GM19324 (cell line): ENCODE measurements at regions not wholly inside any gene's neighbourhood (a gene's known extent, or its start where the extent isn't known, plus 50 kb on each side); places are given as distances from the start of the nearest gene placed in this dataset.
"Not testable (repeated sequence)": the region's sequence is repeated elsewhere in the genome, so short reads cannot be mapped to it uniquely, and the experiment has no call there.

Experiments used
- ATAC-seq: cut with Tn5 transposase; IDR thresholded peaks from one replicate; pipeline ENCODE4 v1.9.1; 2021; ENCODE audit warnings: mild to moderate bottlenecking, moderate library complexity; ENCODE audit not compliant: unreplicated experiment, low FRiP score

DNA sequence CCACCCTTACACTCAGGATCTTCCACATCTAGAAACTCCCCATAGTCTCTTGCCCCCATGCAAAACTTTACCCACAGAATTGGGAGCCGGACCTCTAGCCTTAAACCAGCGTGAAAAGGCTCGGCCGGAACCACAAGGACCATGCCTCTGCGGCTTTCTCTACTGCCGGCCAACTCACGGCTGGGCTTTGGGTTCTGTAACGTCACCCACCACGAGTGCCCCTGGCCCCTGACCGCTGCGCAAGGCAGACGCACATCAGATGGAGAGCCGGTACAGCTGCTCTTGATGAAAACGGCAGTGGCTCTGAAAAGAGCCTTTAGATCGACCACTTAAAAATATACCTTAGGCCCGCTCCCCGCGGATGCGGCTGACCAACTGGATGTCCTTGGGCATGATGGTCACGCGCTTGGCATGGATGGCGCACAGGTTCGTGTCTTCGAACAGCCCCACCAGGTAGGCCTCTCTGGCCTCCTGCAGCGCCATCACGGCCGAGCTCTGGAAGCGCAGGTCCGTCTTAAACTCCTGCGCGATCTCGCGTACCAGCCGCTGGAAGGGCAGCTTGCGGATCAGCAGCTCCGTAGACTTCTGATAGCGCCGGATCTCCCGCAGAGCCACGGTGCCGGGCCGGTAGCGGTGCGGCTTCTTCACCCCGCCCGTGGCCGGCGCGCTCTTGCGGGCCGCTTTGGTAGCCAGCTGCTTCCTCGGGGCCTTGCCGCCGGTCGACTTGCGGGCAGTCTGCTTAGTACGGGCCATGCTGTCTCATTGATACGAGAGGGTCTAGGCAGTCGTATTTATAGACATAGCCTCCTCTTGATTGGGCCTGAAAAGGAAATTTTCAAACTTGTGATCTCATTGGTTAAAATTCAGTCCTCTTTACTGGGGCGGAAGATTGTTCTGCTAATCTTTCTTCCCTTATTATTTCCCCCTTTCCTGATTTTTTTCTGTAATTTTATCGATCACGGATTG, 66.3 kb downstream of the FAM72C start:
- not testable (repeated sequence) for ATAC-seq

DNA sequence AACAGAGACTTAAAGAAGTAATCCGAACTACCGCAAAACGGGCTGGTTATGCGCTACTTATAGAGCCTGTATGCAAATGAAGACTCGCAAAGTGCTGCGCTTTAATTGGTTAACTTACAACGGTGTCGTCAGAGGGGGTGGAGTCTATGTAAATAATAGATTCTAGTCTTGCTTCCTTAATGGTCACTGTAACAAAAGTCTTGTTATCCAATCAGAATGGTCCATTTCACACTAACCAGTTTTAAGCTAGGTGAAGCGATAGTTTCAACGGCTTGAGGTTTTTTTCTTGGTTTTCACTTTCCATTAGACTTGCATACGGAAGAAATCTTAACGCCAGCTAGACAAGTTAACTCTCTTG, 67.2 kb downstream of the FAM72C start:
- ATAC-seq: not testable (repeated sequence)

DNA sequence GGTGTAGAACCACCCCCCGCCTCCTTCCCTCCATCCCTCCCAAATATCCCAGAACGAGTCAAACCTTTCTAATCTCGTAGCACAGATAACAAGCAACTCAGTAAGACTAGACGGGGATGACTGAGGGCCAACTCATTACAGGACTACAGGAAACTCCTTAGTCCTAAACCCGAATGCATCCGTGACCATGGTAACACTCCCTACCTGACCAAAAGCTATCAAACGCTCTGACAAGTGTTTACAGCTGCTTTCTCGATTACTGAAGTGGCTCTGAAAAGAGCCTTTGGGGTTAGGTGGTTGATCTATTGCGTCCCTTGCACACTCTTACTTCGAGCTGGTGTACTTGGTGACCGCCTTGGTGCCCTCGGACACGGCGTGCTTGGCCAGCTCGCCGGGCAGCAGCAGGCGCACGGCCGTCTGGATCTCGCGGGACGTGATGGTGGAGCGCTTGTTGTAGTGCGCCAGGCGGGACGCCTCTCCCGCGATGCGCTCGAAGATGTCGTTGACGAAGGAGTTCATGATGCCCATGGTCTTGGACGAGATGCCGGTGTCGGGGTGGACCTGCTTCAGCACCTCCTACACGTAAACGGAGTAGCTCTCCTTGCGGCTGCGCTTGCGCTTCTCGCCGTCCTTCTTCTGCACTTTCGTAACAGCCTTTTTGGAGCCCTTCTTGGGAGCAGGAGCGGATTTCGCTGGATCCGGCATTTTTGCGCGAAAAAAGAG, 67.7 kb downstream of the FAM72C start:
- ATAC-seq: not testable (repeated sequence)

DNA sequence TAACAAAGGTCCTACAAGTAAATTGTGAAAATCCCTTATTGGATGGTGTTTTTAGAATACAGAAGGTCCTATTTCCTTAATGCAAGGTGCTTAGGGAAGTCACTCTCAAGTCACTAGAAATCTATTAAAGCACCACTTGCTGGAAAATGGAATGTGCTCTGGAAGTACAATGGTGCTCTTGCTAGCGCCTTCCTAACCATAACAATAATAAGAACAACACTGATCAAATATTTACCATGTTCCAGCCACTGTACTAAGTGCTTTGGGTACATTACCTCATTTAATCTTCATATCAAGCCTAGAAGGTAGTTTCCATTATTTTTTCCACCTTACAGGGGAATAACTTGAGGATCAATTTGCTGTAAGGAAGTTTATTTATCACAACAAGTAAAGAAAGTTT, 75.4 kb downstream of the FAM72C start:
- ATAC-seq: not testable (repeated sequence)

DNA sequence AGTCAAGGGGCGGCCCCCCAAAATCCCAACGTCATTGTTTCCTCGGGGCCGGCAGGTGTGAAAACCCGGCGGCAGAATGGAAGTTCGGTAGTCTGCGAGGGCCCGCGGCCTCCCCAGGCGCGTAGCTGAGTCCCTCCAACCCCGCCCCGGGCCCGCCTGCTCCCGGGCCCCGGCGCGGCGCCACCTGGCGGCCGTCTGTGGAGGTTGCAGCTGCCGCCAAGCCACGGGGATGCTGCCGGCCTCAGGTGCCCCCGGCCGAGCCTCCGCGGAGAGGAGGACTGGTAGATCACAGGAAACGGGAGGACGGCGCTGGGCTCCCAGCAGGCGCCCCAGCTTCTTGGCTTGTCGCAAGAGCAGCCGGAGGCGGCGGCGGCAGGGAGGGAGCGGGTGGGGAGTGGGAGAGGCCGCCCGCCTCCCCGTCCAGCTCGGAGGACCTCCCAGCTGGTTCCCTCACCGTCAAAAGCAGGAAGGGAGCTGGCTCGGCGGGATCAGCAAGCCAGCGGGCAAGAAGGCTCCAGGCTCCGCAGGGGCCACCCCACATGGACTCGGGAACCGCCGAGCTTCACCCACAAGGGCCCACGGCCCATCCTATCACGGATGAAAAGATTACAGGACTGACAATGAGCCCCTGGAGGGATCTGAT, 86.7 kb downstream of the FAM72C start:
- ATAC-seq: peak; percentile 91

DNA sequence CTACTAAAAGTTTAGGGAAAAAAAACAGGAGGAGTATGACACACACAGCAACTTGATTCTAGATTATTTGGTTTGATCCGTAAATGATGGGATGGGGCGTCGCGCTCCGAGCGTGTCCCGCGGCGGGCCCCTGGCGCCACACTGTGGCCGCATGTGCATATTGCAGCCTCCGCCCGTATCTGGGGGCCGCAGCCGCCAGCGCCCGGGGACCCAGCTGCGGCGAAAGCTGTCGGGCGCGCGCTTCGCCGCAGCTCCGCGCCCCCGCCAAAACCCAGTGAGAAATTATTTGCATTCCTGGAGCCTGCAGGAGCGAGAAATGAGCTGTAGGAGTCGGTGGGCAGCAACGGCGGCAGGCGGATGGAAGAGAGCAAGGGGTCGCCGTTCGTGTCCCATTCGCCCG, 87.3 kb downstream of the FAM72C start:
- ATAC-seq: peak; percentile 87

DNA sequence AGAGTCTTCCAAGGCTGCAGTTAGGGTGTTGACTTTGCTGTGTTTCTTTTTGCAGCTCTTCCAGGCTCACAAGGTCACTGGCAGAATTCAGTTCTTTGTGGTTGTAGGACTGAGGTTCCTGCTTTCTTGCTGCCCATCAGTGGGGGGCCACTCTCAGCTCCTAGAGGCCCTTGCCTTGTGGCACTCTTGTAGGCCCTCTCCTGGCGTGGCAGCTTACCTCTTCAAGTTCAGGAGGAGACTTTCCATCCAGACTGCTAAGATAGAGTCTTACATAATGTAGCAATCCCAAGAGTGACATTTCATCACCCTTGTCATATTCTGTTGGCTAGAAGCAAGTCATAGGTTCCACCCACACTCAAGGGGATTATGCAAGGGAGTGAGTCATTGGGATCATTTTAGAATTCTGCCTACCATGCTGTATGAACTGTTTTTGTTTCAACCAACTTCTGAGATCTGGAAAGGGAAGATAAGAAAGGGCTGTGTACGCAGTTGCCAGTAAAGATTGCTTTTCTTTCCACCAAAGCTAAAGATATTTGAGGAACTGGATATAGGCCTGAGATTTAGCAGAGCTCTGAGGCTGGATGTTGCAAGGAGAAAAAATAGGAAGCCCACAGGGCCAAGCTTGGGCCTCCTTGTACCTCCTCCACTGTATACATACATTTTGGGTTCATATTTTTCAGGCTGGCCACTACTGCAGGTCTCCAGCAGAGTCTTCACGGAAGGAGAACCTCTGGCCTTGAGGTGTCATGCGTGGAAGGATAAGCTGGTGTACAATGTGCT, 91.8 kb downstream of the FAM72C start:
- ATAC-seq: not testable (repeated sequence)

DNA sequence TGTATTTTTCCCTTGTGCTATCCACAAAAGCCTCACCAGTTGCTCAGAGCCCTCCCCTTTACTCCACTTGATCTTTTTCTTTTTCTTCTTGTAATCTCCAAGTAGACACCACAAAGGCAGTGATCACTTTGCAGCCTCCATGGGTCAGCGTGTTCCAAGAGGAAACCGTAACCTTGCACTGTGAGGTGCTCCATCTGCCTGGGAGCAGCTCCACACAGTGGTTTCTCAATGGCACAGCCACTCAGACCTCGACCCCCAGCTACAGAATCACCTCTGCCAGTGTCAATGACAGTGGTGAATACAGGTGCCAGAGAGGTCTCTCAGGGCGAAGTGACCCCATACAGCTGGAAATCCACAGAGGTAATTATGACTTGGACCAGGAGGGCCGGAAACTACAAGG, 95.8 kb downstream of the FAM72C start:
- not testable (repeated sequence) for ATAC-seq

DNA sequence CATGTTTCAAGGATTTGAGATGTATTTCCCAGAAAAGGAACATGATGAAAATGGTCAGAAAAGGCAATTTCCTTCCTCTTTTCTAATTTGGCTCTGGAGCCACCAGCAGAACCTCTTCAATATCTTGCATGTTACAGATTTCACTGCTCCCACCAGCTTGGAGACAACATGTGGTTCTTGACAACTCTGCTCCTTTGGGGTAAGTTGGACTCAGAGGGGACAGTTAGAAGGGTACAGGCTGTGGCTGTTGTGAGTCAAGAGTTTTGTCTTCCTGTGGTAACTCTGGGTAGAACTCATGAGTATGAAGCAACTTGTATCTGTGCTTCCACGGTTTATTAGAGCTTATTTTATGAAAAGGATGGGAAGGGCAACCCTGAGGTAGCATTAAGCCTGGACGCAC, 97.2 kb downstream of the FAM72C start:
- not testable (repeated sequence) for ATAC-seq

DNA sequence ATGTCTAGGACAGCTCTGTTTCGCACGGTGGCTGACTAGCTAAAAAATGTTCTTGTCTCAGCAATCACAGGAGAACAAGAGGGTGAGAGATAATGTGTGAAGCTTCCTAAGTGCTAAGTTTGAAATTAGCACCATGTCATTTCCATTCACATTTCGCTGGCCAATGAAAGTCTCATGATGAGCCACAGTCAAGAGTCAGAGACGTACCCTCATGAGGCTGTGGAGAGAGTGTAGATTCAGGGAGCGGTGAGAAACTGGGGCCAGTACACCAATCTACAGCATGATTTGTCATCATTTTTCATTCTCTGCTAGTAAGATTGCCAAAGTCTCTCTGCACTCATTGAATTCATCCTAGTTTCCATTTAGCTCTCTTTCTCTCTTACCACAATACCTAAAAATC, 98.1 kb downstream of the FAM72C start:
- not testable (repeated sequence) for ATAC-seq

DNA sequence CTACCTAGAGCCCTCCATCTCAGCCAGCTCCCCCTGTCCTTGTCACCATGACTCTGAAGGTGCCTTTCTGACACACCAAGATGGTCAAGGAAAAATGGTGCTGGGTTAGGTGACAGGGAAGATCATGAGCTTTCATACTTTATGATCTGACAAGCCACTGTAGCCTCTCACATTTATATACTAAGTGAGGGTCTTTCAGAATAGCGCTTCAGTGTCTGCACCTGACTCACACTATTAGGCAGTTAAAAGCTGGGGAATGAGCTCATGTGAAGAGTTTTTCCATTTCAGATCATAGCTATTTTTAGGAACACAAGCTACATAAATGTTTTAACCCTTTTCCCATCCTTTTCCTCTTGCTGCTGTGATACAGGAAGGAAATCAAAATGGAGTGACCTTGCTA, 101.4 kb downstream of the FAM72C start:
- not testable (repeated sequence) for ATAC-seq

DNA sequence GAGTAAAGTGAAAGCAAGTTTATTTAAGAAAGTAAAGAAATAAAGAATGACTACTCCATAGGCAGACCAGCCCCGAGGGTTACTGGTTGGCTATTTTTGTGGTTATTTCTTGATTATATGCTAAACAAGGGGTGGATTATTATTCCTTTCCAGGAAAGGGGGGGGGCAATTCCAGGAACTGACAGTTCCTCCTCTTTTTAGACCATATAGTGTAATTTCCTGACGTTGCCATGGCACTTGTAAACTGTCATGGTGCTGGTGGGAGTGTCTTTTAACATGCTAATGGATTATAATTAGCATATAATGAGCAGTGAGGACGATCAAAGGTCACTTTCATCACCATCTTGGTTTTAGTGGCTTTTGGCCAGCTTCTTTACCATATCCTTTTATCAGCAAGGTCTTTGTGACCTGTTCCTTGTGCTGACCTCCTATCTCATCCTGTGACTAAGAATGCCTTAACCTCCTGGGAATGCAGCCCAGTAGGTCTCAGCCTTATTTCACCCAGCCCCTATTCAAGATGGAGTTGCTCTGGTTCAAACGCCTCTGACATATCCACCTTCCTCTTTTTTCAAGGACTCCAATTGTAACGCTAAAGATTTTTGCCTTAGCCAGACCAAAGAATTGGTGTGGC, 104.1 kb downstream of the FAM72C start:
- not testable (repeated sequence) for ATAC-seq

DNA sequence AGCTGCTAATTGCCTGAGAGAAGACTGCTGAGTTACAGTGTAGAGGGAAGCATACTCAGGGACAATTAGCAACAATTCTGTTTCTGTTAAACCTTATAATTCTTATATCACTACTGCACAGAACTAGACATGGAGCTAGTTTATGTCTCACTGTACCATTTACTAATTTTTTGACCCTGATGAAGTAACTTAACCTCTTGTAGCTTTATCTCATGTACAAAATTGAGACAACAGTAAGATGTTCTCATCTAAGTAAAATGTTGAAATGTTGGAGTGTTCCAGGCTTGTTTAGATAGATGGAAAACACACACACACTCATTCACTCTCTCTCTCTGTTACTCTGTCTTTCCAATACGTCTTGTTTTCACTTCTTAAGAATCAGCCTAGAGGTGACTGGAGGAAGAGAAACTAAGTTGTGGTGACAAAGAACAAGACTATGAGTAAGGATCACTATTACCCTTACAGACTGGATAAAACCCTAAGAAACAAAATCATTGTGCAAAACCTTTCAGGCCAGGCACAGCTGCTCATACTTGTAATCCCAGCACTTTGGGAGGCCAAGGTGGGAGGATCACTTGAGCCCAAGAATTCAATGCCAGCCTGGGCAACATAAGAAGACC, 107.8 kb downstream of the FAM72C start:
- ATAC-seq: not testable (repeated sequence)

DNA sequence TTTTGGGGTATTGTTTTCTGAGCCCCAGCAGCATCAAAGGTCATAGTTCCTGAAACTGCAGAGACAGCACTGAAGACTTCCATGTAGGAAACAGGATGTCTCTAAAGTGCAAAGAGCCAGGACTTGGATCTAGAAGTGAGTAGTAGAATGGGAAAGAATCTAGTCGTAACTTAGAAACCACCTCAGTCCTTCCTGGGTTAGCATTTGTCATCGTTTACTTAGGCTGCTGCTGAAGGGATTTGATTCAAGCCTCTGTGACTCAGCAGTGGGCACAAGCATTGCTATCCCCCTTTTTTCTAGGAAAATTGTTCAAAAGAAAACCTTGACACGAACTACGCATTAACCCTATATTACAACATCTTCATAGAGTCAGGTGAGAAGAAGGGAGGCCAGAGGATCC, 109.1 kb downstream of the FAM72C start:
- not testable (repeated sequence) for ATAC-seq

DNA sequence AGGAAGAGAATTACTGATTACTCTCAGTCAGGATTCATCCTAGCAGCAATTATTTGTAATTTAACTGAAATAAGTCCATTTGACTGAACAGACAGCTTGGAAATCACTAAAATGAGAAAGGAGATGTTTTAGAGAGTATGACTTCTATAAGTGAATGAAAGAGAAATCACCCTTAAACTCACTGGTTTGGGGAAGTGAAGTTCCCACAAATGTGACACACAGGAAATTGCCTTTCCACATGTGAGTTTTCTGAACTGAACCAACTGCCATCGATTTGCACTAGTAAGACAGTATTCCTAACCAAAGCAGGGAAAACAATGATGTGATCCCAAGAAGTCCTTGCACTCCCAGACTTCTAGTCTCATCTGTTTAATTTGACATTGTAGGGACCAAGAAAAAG, 110.5 kb downstream of the FAM72C start:
- not testable (repeated sequence) for ATAC-seq

DNA sequence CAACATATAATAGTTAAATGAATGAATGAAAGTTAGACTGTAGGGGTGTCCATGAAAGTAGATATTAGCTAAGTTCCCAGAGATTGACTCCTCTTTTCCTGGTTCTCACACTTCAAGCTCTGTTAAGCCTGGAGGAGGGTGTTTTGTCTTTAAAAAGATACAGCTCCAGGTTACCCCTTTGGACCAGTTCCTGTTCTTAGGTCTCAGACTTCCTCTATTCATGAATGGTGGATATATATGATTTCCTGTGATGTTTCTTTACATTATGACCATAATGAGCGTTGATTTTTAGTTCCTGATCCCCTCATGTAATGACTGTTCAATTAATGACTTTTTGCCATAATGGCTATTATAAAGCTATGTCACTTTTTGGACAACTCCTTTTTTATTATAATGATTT, 115.9 kb downstream of the FAM72C start:
- not testable (repeated sequence) for ATAC-seq

DNA sequence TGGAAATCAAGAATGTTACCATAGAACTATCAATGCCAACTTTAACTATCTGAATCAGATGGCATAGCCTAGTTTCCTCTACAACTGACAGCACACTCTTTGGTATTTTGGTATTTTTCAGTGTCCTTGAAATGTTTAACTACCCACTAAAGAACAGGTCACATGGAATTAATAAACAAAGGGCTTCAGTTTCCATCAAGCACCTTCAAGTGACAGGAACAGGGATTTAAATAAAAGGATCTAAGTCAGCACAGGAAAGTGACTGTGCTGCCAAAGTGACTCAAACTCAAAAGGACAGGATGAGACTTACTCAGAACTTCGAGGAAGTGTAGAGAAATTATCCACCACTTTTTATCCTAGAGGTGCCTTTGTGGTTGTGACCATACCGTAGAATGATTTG, 117.7 kb downstream of the FAM72C start:
- ATAC-seq: not testable (repeated sequence)

DNA sequence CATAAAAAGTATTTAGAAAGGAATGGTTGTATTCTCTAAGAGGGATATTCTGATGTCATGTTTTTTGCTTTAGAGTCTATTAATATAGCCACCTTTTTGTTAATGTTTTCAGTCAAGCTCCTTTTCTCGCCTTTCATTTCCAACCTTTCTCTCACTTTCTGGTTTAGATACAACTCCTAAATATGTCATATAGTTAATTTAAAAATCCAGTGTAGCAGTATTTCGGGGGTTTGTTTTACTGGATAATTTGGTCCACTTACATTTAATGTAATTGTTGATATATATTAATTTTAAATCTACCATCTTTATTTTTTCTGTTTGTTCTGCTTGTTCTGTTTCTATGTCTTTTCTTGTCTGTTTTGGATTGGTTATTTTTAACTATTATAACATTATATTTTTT, 121.1 kb downstream of the FAM72C start:
- ATAC-seq: not testable (repeated sequence)

DNA sequence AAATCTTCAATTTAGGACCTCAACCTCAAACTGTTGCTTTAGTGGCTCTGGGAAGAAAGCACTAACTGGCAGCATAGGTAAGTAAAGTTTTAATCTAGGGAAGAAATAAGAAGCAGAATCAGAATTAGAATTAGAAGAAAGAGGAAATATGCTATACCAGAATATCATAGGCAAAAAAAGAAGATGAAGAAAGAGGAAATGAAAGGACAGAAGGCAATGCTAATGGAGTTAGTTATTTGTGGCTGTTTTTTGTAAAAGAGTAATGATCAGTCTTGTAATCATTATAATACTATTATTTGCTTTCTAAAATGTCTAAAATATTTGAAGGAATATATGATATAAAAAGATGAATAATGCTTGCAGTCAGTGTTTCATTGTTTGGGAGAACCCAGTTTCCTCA, 122.9 kb downstream of the FAM72C start:
- not testable (repeated sequence) for ATAC-seq
